Thymus (tissue), 11 donors: ENCODE measurements at regions not wholly inside any gene's neighbourhood (a gene's known extent, or its start where the extent isn't known, plus 50 kb on each side); places are given as distances from the start of the nearest gene placed in this dataset.

Source experiments
- DNase-seq, 9 donors: peaks; one replicate each; pipeline ENCODE4 v3.0.0-alpha.2; 2013; ENCODE audit warnings: low spot score in 9 of 9, low read depth in 6 of 9, missing footprints in 1 of 9
- H3K27ac ChIP-seq, 2 donors: one replicate each; pipeline ENCODE4 v1.5.1; 2013; ENCODE audit warnings: control low read depth in 1 of 2, low read depth in 1 of 2, low read length in 1 of 2, mild to moderate bottlenecking in 1 of 2, moderate library complexity in 1 of 2
- H3K27me3 ChIP-seq, 2 donors: one replicate each; pipeline ENCODE4 v1.5.1; 2013; ENCODE audit warnings: low read length in 1 of 2; ENCODE audit not compliant: control insufficient read depth in 2 of 2, insufficient read depth in 1 of 2
- H3K36me3 ChIP-seq, 2 donors: one replicate each; pipeline ENCODE4 v1.5.1; 2013; ENCODE audit warnings: low read length in 1 of 2, mild to moderate bottlenecking in 1 of 2, moderate library complexity in 1 of 2; ENCODE audit not compliant: control insufficient read depth in 2 of 2, insufficient read depth in 2 of 2
- H3K4me1 ChIP-seq, 2 donors: one replicate each; pipeline ENCODE4 v1.5.1; 2013; ENCODE audit warnings: low read length in 2 of 2; ENCODE audit not compliant: control insufficient read depth in 2 of 2, insufficient read depth in 2 of 2
- H3K4me3 ChIP-seq, 2 donors: one replicate each; pipeline ENCODE4 v1.5.1; 2013; ENCODE audit warnings: low read length in 2 of 2, control low read depth in 1 of 2, mild to moderate bottlenecking in 1 of 2
- H3K9me3 ChIP-seq, 2 donors: one replicate each; pipeline ENCODE4 v1.5.1; 2013; ENCODE audit warnings: low read length in 1 of 2, mild to moderate bottlenecking in 1 of 2; ENCODE audit not compliant: control insufficient read depth in 2 of 2, insufficient read depth in 1 of 2
- whole genome bisulfite sequencing: extraction: QIAGEN DNeasy Blood & Tissue Kit; methylation state at CpG from one replicate; pipeline ENCODE4 v1.1.7; 2013; 5-methylcytosine and 5-hydroxymethylcytosine counted together
- donor health status: healthy.

DNA sequence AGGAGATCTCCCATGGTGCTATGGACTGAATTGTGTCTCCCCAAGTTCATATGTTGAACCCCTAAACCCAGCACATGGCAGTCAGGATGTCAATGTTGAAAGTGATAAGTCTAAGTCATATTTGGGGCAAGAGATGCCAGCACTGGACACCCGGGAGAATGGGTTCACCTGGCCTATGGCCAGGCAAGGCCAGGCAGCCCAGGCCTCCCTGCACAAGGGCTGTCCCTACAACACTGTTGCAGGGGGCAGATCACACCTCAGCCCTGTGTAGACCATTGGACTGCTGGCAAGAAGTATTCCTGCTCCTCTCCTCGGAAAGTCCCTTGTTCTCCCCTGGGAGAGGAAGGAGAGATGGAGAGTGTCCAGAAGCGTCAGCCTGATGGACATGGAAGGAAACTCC, 240.5 kb downstream of the GADD45G start:
- H3K4me3 ChIP-seq, result no peak overlapping the region
- H3K27ac ChIP-seq, result no peak overlapping the region
- H3K9me3 ChIP-seq, result no peaks in the 10 kb centered on the region
- 95% methylated on average over 3 of the region's 3 CpGs for WGBS
- H3K36me3 ChIP-seq, result no peaks in the 10 kb centered on the region
- H3K27me3 ChIP-seq, result peaks cover 0 to 2% of the 10 kb centered on the region in 2 donors
- DNase-seq, result no peak
- H3K4me1 ChIP-seq, result no peaks in the 10 kb centered on the region

DNA sequence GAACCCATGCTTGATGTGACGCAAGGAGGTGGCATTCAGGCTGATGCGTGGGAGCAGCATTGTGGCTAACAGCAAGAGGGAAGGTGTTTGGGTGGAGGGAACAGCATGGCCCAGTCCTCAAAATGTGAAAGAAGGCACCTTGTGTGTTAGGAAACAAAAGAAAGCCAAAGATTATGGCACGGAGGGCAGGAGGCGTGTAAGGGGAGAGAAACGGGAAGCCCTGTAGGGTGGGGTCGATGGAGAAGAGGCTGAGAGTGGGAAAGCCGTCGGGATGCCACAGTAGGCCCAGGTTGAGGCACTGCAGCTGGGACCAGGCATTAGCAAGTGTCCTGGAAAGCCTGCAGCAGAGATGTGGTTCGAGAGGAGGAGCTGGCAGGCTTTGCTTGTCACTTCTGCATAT, 241.1 kb downstream of the GADD45G start:
- H3K27me3 ChIP-seq, result peaks cover 0 to 2% of the 10 kb centered on the region in 2 donors
- H3K4me1 ChIP-seq, result no peaks in the 10 kb centered on the region
- no peaks in the 10 kb centered on the region for H3K9me3 ChIP-seq
- no peak overlapping the region for H3K4me3 ChIP-seq
- no peak overlapping the region for H3K27ac ChIP-seq
- DNase-seq, result no peak
- WGBS, result 98% methylated on average over 9 of the region's 9 CpGs
- no peaks in the 10 kb centered on the region for H3K36me3 ChIP-seq

DNA sequence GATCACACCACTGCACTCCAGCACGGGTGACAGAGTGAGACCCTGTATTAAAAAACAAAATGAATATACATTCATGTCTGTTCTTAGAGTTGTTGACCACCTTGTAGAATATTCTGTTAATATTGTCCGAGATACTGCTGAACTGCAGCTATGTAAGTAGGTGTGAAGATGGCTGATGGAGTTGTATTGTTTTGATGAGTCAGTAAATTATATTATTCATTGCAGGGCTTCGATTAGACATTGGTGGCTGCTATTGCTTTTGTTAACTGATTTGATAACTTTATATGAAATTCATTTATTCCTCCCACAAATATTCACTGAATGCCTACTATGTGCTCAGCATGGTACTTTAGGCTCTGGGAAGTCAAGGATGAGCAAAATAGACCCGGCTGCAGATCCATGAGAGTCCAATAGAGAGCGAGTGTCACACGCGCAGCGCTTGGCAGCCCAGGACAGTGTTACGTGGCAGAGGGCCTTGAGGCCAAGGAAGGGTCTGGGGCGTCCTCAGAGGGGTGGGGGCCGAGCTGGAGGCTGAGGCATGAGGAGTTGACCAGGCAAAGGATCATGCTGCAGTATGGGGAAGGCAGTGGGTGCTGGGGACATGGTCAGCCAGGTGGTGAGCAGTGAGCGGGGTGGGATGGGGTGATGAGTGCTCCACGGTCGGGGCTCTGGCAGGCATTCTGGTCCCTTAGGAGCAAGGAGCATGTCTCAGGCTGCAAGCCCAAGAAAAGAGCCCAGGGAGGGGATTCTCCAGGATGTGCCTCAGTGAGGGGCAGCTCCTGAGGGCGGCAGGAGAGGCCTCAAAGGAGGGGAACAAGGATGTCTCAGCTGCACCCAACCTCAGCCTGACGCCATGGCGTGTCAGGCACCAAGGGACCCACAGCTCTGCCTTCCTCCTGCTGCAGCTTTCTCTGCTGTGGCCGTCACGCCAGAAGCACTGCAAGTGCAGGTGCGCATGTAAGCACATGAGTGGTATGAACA, 243.5 kb downstream of the GADD45G start:
- Histone ChIP-seq H3K36me3 (no peaks in the 10 kb centered on the region), H3K9me3 (no peaks in the 10 kb centered on the region), H3K27me3 (no peaks in the 10 kb centered on the region), H3K27ac (no peak overlapping the region), H3K4me3 (no peak overlapping the region), H3K4me1 (no peaks in the 10 kb centered on the region)
- DNase-seq, result no peak
- WGBS, result 90% methylated on average over 20 of the region's 20 CpGs

DNA sequence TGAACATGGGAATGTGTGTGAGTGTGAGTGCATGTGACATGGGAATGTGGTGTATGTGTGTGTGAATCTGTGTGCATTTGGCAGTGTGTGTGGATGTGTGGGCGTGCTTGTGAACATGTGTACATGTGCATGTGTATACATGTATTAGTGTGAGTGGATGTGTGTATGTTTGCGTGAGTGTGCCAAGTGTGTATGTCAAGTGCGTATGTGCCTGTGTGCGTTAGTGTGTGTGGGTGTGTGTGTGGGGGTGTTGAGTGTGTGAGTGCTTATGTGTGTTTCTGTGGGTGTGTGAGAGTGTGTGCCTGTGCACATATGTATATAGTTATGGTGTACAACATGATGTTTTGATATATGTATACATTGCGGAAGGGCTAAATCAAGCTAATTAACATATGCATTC, 244.3 kb downstream of the GADD45G start:
- Histone ChIP-seq H3K4me3 (no peak overlapping the region), H3K36me3 (no peaks in the 10 kb centered on the region), H3K4me1 (no peaks in the 10 kb centered on the region), H3K9me3 (no peaks in the 10 kb centered on the region), H3K27ac (no peak overlapping the region), H3K27me3 (peaks cover 0 to 4% of the 10 kb centered on the region in 2 donors)
- 87% methylated on average over 5 of the region's 5 CpGs for WGBS
- DNase-seq, result no peak

DNA sequence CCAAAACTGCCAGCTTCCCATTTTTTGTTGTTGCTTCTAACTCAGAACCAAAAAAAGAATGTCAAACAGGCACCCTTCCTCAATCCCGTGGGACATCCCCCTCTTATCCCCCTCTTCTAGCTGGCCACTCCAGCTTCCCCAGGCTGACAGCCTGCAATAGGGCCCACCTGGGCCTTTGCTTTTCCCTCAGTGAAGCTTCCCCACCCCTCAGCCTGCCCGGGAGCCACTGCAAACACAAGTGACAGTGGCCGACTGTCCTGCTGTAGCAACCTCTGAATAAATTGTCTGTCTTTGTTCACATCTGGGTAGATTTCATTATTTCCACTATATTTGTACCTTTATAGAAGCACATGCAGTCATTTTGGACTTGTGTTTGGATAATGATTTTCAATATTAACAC, 245.3 kb downstream of the GADD45G start:
- 87% methylated on average over 3 of the region's 3 CpGs for WGBS
- no peak for DNase-seq
- no peaks in the 10 kb centered on the region for H3K9me3 ChIP-seq
- H3K36me3 ChIP-seq, result no peaks in the 10 kb centered on the region
- no peak overlapping the region for H3K4me3 ChIP-seq
- peaks cover 0 to 5% of the 10 kb centered on the region in 2 donors for H3K27me3 ChIP-seq
- no peak overlapping the region for H3K27ac ChIP-seq
- H3K4me1 ChIP-seq, result no peaks in the 10 kb centered on the region

DNA sequence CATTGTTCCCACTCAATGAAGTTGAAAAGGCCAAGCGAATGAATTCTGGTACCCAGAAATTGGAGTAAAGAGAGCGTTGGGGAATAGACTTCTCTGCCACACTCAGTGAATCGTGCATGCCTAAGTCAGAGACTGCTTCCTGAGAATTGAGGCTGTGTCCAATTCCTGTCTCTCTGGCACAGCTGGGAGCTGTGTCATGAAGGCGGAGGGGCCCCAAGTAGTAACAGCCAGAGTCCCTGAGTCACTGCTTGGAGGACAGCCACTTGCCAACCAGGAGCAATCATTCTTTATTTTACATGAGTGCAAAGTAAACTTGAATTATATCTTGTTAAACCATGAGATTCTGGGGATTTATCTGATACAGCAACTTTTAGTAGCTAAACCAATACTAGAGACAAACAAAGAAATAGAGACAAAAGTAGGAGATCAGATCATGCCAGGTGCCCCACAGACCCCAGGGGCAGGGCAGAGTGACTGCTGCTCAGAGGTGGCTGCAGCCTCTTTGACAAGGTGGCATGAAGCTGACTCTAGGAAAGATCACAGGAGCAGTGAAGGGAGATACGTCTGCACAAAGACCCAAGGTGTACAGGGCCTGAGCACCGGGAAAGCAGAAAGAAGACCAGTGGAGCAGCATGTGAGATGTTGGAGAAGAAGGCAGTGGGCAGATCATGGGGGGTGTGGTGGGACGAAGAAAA, 246.0 kb downstream of the GADD45G start:
- DNase-seq, result no peak
- H3K9me3 ChIP-seq, result no peaks in the 10 kb centered on the region
- H3K27me3 ChIP-seq, result peaks cover 0 to 5% of the 10 kb centered on the region in 2 donors
- H3K4me1 ChIP-seq, result no peaks in the 10 kb centered on the region
- H3K27ac ChIP-seq, result no peak overlapping the region
- H3K4me3 ChIP-seq, result no peak overlapping the region
- 77% methylated on average over 7 of the region's 7 CpGs for WGBS
- H3K36me3 ChIP-seq, result no peaks in the 10 kb centered on the region

DNA sequence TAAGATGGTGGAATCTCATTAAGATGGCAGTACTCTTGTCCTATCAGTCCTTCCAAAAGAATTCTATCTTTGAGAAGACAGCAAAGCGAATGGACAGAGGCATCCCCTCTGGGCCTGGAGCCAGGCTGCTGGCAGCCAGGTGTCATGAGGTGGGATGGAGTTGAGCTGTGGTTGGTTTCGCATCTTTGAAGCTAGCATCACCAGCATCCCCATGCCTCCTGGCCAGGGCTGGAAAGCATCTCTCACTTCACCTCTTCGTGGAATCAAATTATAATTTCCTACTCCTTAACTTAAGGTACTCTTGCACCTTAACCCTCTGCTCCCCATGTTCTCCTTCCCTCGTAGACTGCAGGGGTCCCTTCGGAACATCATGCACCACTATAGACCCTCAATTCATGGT, 248.3 kb downstream of the GADD45G start:
- Histone ChIP-seq H3K27me3 (peaks cover 0 to 5% of the 10 kb centered on the region in 2 donors), H3K36me3 (no peaks in the 10 kb centered on the region), H3K27ac (no peak overlapping the region), H3K4me3 (no peak overlapping the region), H3K4me1 (no peaks in the 10 kb centered on the region), H3K9me3 (no peaks in the 10 kb centered on the region)
- no peak for DNase-seq
- whole genome bisulfite sequencing, result 96% methylated on average over 5 of the region's 5 CpGs

DNA sequence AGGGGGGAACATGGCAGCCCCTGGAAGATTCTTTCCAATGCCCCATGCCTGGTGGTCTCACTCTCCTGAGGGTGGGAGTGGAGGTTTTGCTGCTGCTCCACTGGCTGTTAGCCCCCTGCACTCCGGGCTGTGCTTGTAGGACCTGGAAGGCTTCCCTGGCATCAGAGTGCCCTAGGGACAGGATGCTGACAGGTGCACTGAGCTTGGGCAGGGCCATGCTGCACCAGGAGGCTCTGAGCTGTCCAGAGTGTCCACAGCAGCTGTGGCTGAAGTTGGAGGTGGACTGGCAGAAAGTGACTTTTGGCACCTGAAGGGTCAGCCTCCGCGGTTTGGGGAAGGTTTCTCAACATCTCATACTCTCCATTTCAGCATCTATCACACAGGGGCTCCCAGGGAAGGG, 249.1 kb downstream of the GADD45G start:
- H3K4me3 ChIP-seq, result no peak overlapping the region
- H3K36me3 ChIP-seq, result no peaks in the 10 kb centered on the region
- H3K9me3 ChIP-seq, result no peaks in the 10 kb centered on the region
- no peak overlapping the region for H3K27ac ChIP-seq
- H3K4me1 ChIP-seq, result no peaks in the 10 kb centered on the region
- no peak for DNase-seq
- 93% methylated on average over 3 of the region's 3 CpGs for WGBS
- peaks cover 0 to 5% of the 10 kb centered on the region in 2 donors for H3K27me3 ChIP-seq
